MM.1S (cell line): ENCODE measurements at regions not wholly inside any gene's neighbourhood (a gene's known extent, or its start where the extent isn't known, plus 50 kb on each side); places are given as distances from the start of the nearest gene placed in this dataset.

ENCODE experiments used
- DNase-seq: peaks from one replicate; pipeline ENCODE4 v3.0.0-alpha.2; 2015
- H2AFZ ChIP-seq: fragments of 300-600 bp; sonication (generic); 2 replicates; pipeline ENCODE4 v1.6.0; 2016; ENCODE audit warnings: antibody characterized with exemption, low read length
- H3F3A ChIP-seq: fragments of 300-600 bp; sonication (generic); 2 replicates; pipeline ENCODE4 v1.6.1; 2016; ENCODE audit warnings: mild to moderate bottlenecking, antibody characterized with exemption, low read length, moderate library complexity, mixed read lengths; ENCODE audit not compliant: insufficient read depth
- H3K27ac ChIP-seq: fragments of 300-600 bp; sonication (generic); 2 replicates; pipeline ENCODE4 v1.5.1; 2016; ENCODE audit warnings: mild to moderate bottlenecking, low read length
- H3K27me3 ChIP-seq: fragments of 300-600 bp; sonication (generic); replicated peaks from 2 replicates; pipeline ENCODE4 v1.6.0; 2016; ENCODE audit warnings: low read length; ENCODE audit not compliant: insufficient read depth
- H3K36me3 ChIP-seq: fragments of 300-600 bp; sonication (generic); replicated peaks from 2 replicates; pipeline ENCODE4 v1.6.1; 2016; ENCODE audit warnings: mild to moderate bottlenecking, low read length, mixed read lengths; ENCODE audit not compliant: insufficient read depth
- H3K4me1 ChIP-seq: fragments of 300-600 bp; sonication (generic); 2 replicates; pipeline ENCODE4 v1.6.1; 2016; ENCODE audit warnings: low read length, mixed read lengths
- H3K4me2 ChIP-seq: fragments of 300-600 bp; sonication (generic); 2 replicates; pipeline ENCODE4 v1.6.0; 2016; ENCODE audit warnings: low read depth, low read length
- H3K4me3 ChIP-seq: fragments of 300-600 bp; sonication (generic); 2 replicates; pipeline ENCODE4 v1.5.1; 2016; ENCODE audit warnings: low read length, mixed read lengths
- H3K79me2 ChIP-seq: fragments of 300-600 bp; sonication (generic); 2 replicates; pipeline ENCODE4 v1.6.1; 2016; ENCODE audit warnings: mixed run types, low read length, mixed read lengths
- H3K9ac ChIP-seq: fragments of 300-600 bp; sonication (generic); 2 replicates; pipeline ENCODE4 v1.6.1; 2016; ENCODE audit warnings: low read length, mixed read lengths
- H3K9me2 ChIP-seq: fragments of 300-600 bp; sonication (generic); replicated peaks from 2 replicates; pipeline ENCODE4 v1.6.1; 2016; ENCODE audit warnings: mild to moderate bottlenecking, low read length, mixed read lengths; ENCODE audit not compliant: insufficient read depth
- H3K9me3 ChIP-seq: fragments of 300-600 bp; sonication (generic); replicated peaks from 2 replicates; pipeline ENCODE4 v1.6.1; 2016; ENCODE audit warnings: mild to moderate bottlenecking, low read length, mixed read lengths; ENCODE audit not compliant: insufficient read depth
- H4K20me1 ChIP-seq: fragments of 300-600 bp; sonication (generic); 2 replicates; pipeline ENCODE4 v1.6.1; 2016; ENCODE audit warnings: mild to moderate bottlenecking, low read length, moderate library complexity, mixed read lengths; ENCODE audit not compliant: insufficient read depth
- EZH2 ChIP-seq: fragments of 300-600 bp; sonication (generic); optimal IDR thresholded peaks from 2 replicates; pipeline ENCODE3; 2017; ENCODE audit warnings: low read depth, mild to moderate bottlenecking, antibody characterized with exemption, low read length, mixed read lengths
- EZH2phosphoT487 ChIP-seq: fragments of 300-600 bp; sonication (generic); IDR thresholded peaks from 2 replicates; pipeline ENCODE4 v1.6.1; 2018; ENCODE audit warnings: antibody characterized with exemption, low read length
- TF ChIP-seq, protein P1 (sequence below): fragments of 300-600 bp; sonication (generic); IDR thresholded peaks from 2 replicates; pipeline ENCODE4 v1.5.1; 2016; ENCODE audit warnings: antibody characterized with exemption, low read length, mixed read lengths

DNA sequence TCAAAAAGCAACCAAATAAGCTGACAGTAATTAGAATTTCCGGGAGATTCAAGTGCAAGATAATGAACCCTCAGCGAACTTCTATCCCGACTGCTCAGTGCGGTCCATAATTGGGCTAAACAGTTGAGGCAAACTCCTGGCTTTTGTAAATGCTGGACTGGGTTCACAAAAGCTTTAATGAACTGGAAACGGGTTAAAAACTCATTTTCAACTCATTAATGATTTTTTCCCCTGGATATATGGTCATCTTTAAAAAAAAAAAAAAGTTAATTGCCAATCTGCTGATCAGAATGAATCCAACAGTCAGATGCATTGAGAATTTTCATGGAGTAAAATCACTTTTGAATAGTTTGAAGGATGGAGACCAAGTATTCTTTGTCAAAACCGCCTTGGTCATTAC, 79.5 kb upstream of the WWC1 start:
- no peaks in the 10 kb centered on the region for H3K36me3 ChIP-seq
- no peaks in the 10 kb centered on the region for H4K20me1 ChIP-seq
- no peaks in the 10 kb centered on the region for H3K27me3 ChIP-seq
- no peak for TF ChIP-seq EZH2phosphoT487
- no peak for TF ChIP-seq EZH2
- TF ChIP-seq, protein P1, sequence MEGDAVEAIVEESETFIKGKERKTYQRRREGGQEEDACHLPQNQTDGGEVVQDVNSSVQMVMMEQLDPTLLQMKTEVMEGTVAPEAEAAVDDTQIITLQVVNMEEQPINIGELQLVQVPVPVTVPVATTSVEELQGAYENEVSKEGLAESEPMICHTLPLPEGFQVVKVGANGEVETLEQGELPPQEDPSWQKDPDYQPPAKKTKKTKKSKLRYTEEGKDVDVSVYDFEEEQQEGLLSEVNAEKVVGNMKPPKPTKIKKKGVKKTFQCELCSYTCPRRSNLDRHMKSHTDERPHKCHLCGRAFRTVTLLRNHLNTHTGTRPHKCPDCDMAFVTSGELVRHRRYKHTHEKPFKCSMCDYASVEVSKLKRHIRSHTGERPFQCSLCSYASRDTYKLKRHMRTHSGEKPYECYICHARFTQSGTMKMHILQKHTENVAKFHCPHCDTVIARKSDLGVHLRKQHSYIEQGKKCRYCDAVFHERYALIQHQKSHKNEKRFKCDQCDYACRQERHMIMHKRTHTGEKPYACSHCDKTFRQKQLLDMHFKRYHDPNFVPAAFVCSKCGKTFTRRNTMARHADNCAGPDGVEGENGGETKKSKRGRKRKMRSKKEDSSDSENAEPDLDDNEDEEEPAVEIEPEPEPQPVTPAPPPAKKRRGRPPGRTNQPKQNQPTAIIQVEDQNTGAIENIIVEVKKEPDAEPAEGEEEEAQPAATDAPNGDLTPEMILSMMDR: no peak
- no peaks in the 10 kb centered on the region for H3K9me2 ChIP-seq
- no peak overlapping the region for H2AFZ ChIP-seq
- H3K4me2 ChIP-seq: no peak overlapping the region
- H3K9ac ChIP-seq: no peak overlapping the region
- H3K79me2 ChIP-seq: no peaks in the 10 kb centered on the region
- no peaks in the 10 kb centered on the region for H3K9me3 ChIP-seq
- no peaks in the 10 kb centered on the region for H3F3A ChIP-seq
- DNase-seq: no peak
- H3K4me1 ChIP-seq: no peaks in the 10 kb centered on the region
- no peak overlapping the region for H3K4me3 ChIP-seq
- H3K27ac ChIP-seq: no peak overlapping the region

GRCh38 chr5:168214071-168214470, 77.4 kb upstream of the WWC1 start:
- H3K9me3 ChIP-seq: no peaks in the 10 kb centered on the region
- no peaks in the 10 kb centered on the region for H3K36me3 ChIP-seq
- TF ChIP-seq, protein P1: no peak
- TF ChIP-seq EZH2 (no peak), EZH2phosphoT487 (no peak)
- no peaks in the 10 kb centered on the region for H3K79me2 ChIP-seq
- H3K27me3 ChIP-seq: no peaks in the 10 kb centered on the region
- no peak overlapping the region for H3K4me2 ChIP-seq
- no peak overlapping the region for H3K9ac ChIP-seq
- H3K4me3 ChIP-seq: no peak overlapping the region
- no peaks in the 10 kb centered on the region for H3K9me2 ChIP-seq
- no peaks in the 10 kb centered on the region for H3K4me1 ChIP-seq
- H3K27ac ChIP-seq: no peak overlapping the region
- no peaks in the 10 kb centered on the region for H3F3A ChIP-seq
- no peak overlapping the region for H2AFZ ChIP-seq
- no peaks in the 10 kb centered on the region for H4K20me1 ChIP-seq
- DNase-seq: no peak

GRCh38 chr5:168214886-168215285, 76.6 kb upstream of the WWC1 start:
- Histone ChIP-seq H3K79me2 (no peaks in the 10 kb centered on the region), H3K9me3 (no peaks in the 10 kb centered on the region), H3K4me2 (no peak overlapping the region), H3K4me3 (no peak overlapping the region), H2AFZ (no peak overlapping the region), H3K9me2 (no peaks in the 10 kb centered on the region), H3K4me1 (no peaks in the 10 kb centered on the region), H3K36me3 (no peaks in the 10 kb centered on the region), H3F3A (no peaks in the 10 kb centered on the region), H4K20me1 (no peaks in the 10 kb centered on the region), H3K27ac (no peak overlapping the region), H3K9ac (no peak overlapping the region), H3K27me3 (no peaks in the 10 kb centered on the region)
- TF ChIP-seq EZH2phosphoT487 (no peak), EZH2 (no peak)
- TF ChIP-seq, protein P1: no peak
- DNase-seq: no peak
